ENCODE measurements at regions not wholly inside any gene's neighbourhood (a gene's known extent, or its start where the extent isn't known, plus 50 kb on each side); places are given as distances from the start of the nearest gene placed in this dataset.

DNA sequence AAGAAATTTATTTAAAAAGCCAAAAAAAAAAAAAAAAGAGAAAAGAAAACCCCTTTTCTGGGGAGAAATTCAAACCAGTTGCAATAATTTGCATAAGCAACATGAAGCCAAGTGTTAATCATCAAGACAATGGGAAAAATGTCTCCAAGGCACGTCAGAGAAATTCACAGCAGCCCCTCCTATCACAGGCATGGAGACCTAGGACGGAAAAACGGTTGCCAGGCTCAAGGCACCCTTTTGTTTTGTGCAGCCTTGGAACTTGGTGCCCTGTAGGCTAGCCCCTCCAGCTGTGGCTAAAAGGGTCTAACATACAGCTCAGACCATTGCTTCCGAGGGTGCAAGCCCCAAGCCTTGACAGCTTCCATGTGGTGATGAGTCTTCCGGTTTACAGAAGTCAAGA, 509.2 kb upstream of the SOX11 start:
- TF ChIP-seq CTCF (conservative IDR thresholded peaks at IDR 0.05) (no peak), ZFX (IDR thresholded peaks at IDR 0.05) (no peak)

All from C4-2B (cell line).